Mesenchymal stem cell (in vitro differentiated cells and primary cell): ENCODE measurements at regions not wholly inside any gene's neighbourhood (a gene's known extent, or its start where the extent isn't known, plus 50 kb on each side); places are given as distances from the start of the nearest gene placed in this dataset.
"Not testable (repeated sequence)": the region's sequence is repeated elsewhere in the genome, so short reads cannot be mapped to it uniquely, and the experiment has no call there.

Source experiments
- DNase-seq: peaks from one replicate; pipeline ENCODE4 v3.0.0-alpha.2; 2013
- H2AFZ ChIP-seq: one replicate; pipeline ENCODE4 v1.6.1; 2013; ENCODE audit warnings: low read depth, mild to moderate bottlenecking, control low read depth, inconsistent platforms, low read length, moderate library complexity
- H2AK5ac ChIP-seq: 2 replicates; pipeline ENCODE4 v1.6.1; 2013; ENCODE audit warnings: low read length, moderate library complexity, mild to moderate bottlenecking, inconsistent platforms; ENCODE audit not compliant: severe bottlenecking
- H2BK120ac ChIP-seq: one replicate; pipeline ENCODE4 v1.6.1; 2013; ENCODE audit warnings: low read depth, mild to moderate bottlenecking, inconsistent platforms, low read length, moderate library complexity
- H2BK12ac ChIP-seq, 2 experiments: one replicate each; pipeline ENCODE4 v1.6.1; 2013; ENCODE audit warnings: inconsistent platforms in 2 of 2, low read length in 2 of 2, mild to moderate bottlenecking in 2 of 2, moderate library complexity in 2 of 2, control low read depth in 1 of 2
- H2BK15ac ChIP-seq: one replicate; pipeline ENCODE4 v1.6.1; 2013; ENCODE audit warnings: mild to moderate bottlenecking, low read depth, inconsistent platforms; ENCODE audit not compliant: poor library complexity, severe bottlenecking
- H2BK5ac ChIP-seq: 2 replicates; pipeline ENCODE4 v1.6.1; 2013; ENCODE audit warnings: low read depth, mild to moderate bottlenecking, low read length, control low read depth, inconsistent platforms; ENCODE audit not compliant: poor library complexity, severe bottlenecking
- H3K14ac ChIP-seq, 2 experiments: one replicate each; pipeline ENCODE4 v1.6.1; 2013; ENCODE audit warnings: inconsistent platforms in 2 of 2, low read length in 2 of 2, control low read depth in 1 of 2, mild to moderate bottlenecking in 1 of 2, moderate library complexity in 1 of 2
- H3K18ac ChIP-seq, 2 experiments: one replicate each; pipeline ENCODE4 v1.6.1; 2013; ENCODE audit warnings: inconsistent platforms in 2 of 2, low read length in 2 of 2, control low read depth in 1 of 2, low read depth in 1 of 2, mild to moderate bottlenecking in 1 of 2
- H3K23ac ChIP-seq, 2 experiments: one replicate each; pipeline ENCODE4 v1.6.1; 2013; ENCODE audit warnings: inconsistent platforms in 2 of 2, low read length in 2 of 2, mild to moderate bottlenecking in 2 of 2, moderate library complexity in 2 of 2, control low read depth in 1 of 2
- H3K27ac ChIP-seq: 2 replicates; pipeline ENCODE4 v1.5.1; 2013; ENCODE audit warnings: mild to moderate bottlenecking, moderate library complexity, low read length, control low read depth, inconsistent platforms; ENCODE audit not compliant: poor library complexity, severe bottlenecking
- H3K27me3 ChIP-seq, 2 experiments: 2 replicates each; pipeline versions ENCODE4 v1.6.1 to v1.7.0; 2013; ENCODE audit warnings: low read length in 2 of 2, mild to moderate bottlenecking in 2 of 2, moderate library complexity in 2 of 2, control low read depth in 1 of 2, inconsistent platforms in 1 of 2; ENCODE audit not compliant: control insufficient read depth in 1 of 2, insufficient read depth in 1 of 2
- H3K36me3 ChIP-seq, 2 experiments: 2 replicates each; pipeline versions ENCODE4 v1.6.1 to v1.7.0; 2013; ENCODE audit warnings: low read length in 2 of 2, control low read depth in 1 of 2, inconsistent platforms in 1 of 2, low read depth in 1 of 2, mild to moderate bottlenecking in 1 of 2; ENCODE audit not compliant: insufficient read depth in 2 of 2, control insufficient read depth in 1 of 2
- H3K4ac ChIP-seq, 2 experiments: one replicate each; pipeline ENCODE4 v1.6.1; 2013; ENCODE audit warnings: inconsistent platforms in 2 of 2, low read length in 2 of 2, mild to moderate bottlenecking in 2 of 2, moderate library complexity in 2 of 2, control low read depth in 1 of 2, low read depth in 1 of 2
- H3K4me1 ChIP-seq: 2 replicates; pipeline ENCODE4 v1.6.1; 2013; ENCODE audit warnings: low read depth, low read length, control low read depth; ENCODE audit not compliant: control insufficient read depth, insufficient read depth
- H3K4me2 ChIP-seq: 2 replicates; pipeline ENCODE4 v1.6.1; 2013; ENCODE audit warnings: low read length, mild to moderate bottlenecking, inconsistent platforms; ENCODE audit not compliant: poor library complexity, severe bottlenecking
- H3K4me3 ChIP-seq, 2 experiments: 2 replicates each; pipeline versions ENCODE4 v1.5.1 to v1.7.0; 2013; ENCODE audit warnings: low read length in 2 of 2, mild to moderate bottlenecking in 2 of 2, control low read depth in 1 of 2, low read depth in 1 of 2; ENCODE audit not compliant: insufficient read depth in 1 of 2
- H3K79me1 ChIP-seq: replicated peaks from 2 replicates; pipeline ENCODE4 v1.6.1; 2013; ENCODE audit warnings: mild to moderate bottlenecking, control low read depth, low read length, inconsistent platforms; ENCODE audit not compliant: poor library complexity, severe bottlenecking
- H3K9ac ChIP-seq: 2 replicates; pipeline ENCODE4 v1.7.0; 2013; ENCODE audit warnings: mild to moderate bottlenecking, low read length, moderate library complexity
- H3K9me3 ChIP-seq: 2 replicates; pipeline ENCODE4 v1.7.0; 2013; ENCODE audit warnings: mild to moderate bottlenecking, low read length; ENCODE audit not compliant: control insufficient read depth
- H4K8ac ChIP-seq: one replicate; pipeline ENCODE4 v1.6.1; 2013; ENCODE audit warnings: inconsistent platforms, mild to moderate bottlenecking, low read length, moderate library complexity
- H4K91ac ChIP-seq: one replicate; pipeline ENCODE4 v1.6.1; 2013; ENCODE audit warnings: mild to moderate bottlenecking, low read length, inconsistent platforms
- WGBS: methylation state at CpG from one replicate; pipeline ENCODE4 v1.1.7; 2013; ENCODE audit warnings: mixed read lengths; 5-methylcytosine and 5-hydroxymethylcytosine counted together

- H4K8ac ChIP-seq, H3K4me2 ChIP-seq: not testable (repeated sequence)
- no CpG with 5 or more reads among the region's 1 CpG for WGBS
These were observed 88.7 kb upstream of the ATXN3L start for GRCh38 chrX:13408599-13408998.

GRCh38 chrX:13404777-13405176, 84.9 kb upstream of the ATXN3L start:
- H3K9me3 ChIP-seq, H3K4me1 ChIP-seq, H3K18ac ChIP-seq, H3K4ac ChIP-seq, H2AFZ ChIP-seq, H3K4me2 ChIP-seq, H3K36me3 ChIP-seq, H2BK12ac ChIP-seq, H3K27ac ChIP-seq, H3K27me3 ChIP-seq, H3K4me3 ChIP-seq, H3K79me1 ChIP-seq, H4K91ac ChIP-seq, H3K23ac ChIP-seq, H3K14ac ChIP-seq, DNase-seq, H2AK5ac ChIP-seq, H2BK120ac ChIP-seq, H3K9ac ChIP-seq, H2BK15ac ChIP-seq: not testable (repeated sequence)
- peak overlapping the region; percentile 31 for H2BK5ac ChIP-seq
- WGBS = 65% methylated on average over 6 of the region's 7 CpGs
- H4K8ac ChIP-seq = peak overlapping the region; percentile 28

More at GRCh38 chrX:13408599-13408998, 88.7 kb upstream of the ATXN3L start:
- H3K9me3 ChIP-seq, H3K4ac ChIP-seq, H2BK15ac ChIP-seq, H2BK120ac ChIP-seq, H3K27ac ChIP-seq, H3K4me1 ChIP-seq, H2AFZ ChIP-seq, H3K9ac ChIP-seq, H3K18ac ChIP-seq, H3K79me1 ChIP-seq, H3K14ac ChIP-seq, DNase-seq, H2AK5ac ChIP-seq, H3K36me3 ChIP-seq, H4K91ac ChIP-seq, H2BK12ac ChIP-seq, H2BK5ac ChIP-seq, H3K27me3 ChIP-seq, H3K23ac ChIP-seq, H3K4me3 ChIP-seq: not testable (repeated sequence)

- H3K27ac ChIP-seq = no peak overlapping the region
- peak overlapping the region; percentile 28 for H4K8ac ChIP-seq
- H2AFZ ChIP-seq = no peak overlapping the region
- no peak overlapping the region for H2BK120ac ChIP-seq
- H2BK15ac ChIP-seq = no peak overlapping the region
- H3K18ac ChIP-seq = peak overlapping the region; percentile 21 to 43
- peak overlapping the region; percentile 31 for H2BK5ac ChIP-seq
- H3K9me3 ChIP-seq = no peaks in the 10 kb centered on the region
- H3K27me3 ChIP-seq = peaks cover 0 to 4% of the 10 kb centered on the region in 2 experiments
- H3K36me3 ChIP-seq = no peaks in the 10 kb centered on the region
- H3K9ac ChIP-seq = no peak overlapping the region
- H3K14ac ChIP-seq = no peak overlapping the region
- DNase-seq = no peak
- 97% methylated on average over 5 of the region's 6 CpGs for WGBS
- peaks cover 4% of the 10 kb centered on the region for H3K4me1 ChIP-seq
- H3K4ac ChIP-seq = no peak overlapping the region
- H3K4me2 ChIP-seq = no peak overlapping the region
- H3K79me1 ChIP-seq = no peaks in the 10 kb centered on the region
- H2AK5ac ChIP-seq = no peak overlapping the region
- no peak overlapping the region for H3K23ac ChIP-seq
- no peak overlapping the region for H4K91ac ChIP-seq
- H2BK12ac ChIP-seq = peak overlapping the region in 1 of 2 experiments; percentile 63
- H3K4me3 ChIP-seq = no peak overlapping the region
These were observed 84.5 kb upstream of the ATXN3L start for GRCh38 chrX:13404364-13404763.

- Histone ChIP-seq H3K4me3 (no peak overlapping the region), H3K36me3 (no peaks in the 10 kb centered on the region), H3K14ac (no peak overlapping the region), H3K79me1 (no peaks in the 10 kb centered on the region), H4K91ac (no peak overlapping the region), H4K8ac (no peak overlapping the region), H3K27ac (peak overlapping the region; percentile 76), H2BK120ac (no peak overlapping the region), H2AK5ac (no peak overlapping the region), H3K9ac (no peak overlapping the region), H3K4me1 (peaks cover 4% of the 10 kb centered on the region), H3K23ac (no peak overlapping the region), H3K18ac (no peak overlapping the region), H2AFZ (no peak overlapping the region), H3K27me3 (peaks cover 0 to 4% of the 10 kb centered on the region in 2 experiments), H2BK5ac (no peak overlapping the region), H3K4me2 (no peak overlapping the region), H3K9me3 (no peaks in the 10 kb centered on the region), H2BK15ac (no peak overlapping the region), H2BK12ac (no peak overlapping the region), H3K4ac (no peak overlapping the region)
- DNase-seq = no peak
- 83% methylated on average over 1 of the region's 2 CpGs for WGBS
These were observed 81.9 kb upstream of the ATXN3L start for GRCh38 chrX:13401724-13402123.
